ENCODE measurements at regions not wholly inside any gene's neighbourhood (a gene's known extent, or its start where the extent isn't known, plus 50 kb on each side); places are given as distances from the start of the nearest gene placed in this dataset.

- TF ChIP-seq CTCF (IDR thresholded peaks at IDR 0.05; ENCODE audit: unreplicated experiment), result no peak
- H3K27me3 Mint-ChIP-seq, result peaks cover 10% of the 10 kb centered on the region
- peaks cover 4% of the 10 kb centered on the region for H3K4me1 Mint-ChIP-seq (ENCODE audit: low read depth)
- no peak overlapping the region for H3K4me3 Mint-ChIP-seq (ENCODE audit: low read depth)
- H3K9me3 Mint-ChIP-seq (ENCODE audit: low read depth), result no peaks in the 10 kb centered on the region
- no peak overlapping the region for H3K27ac Mint-ChIP-seq
- H3K36me3 Mint-ChIP-seq (ENCODE audit: insufficient read depth), result no peaks in the 10 kb centered on the region
- no peak for DNase-seq (ENCODE audit: low spot score, unreplicated experiment)
Observed at GRCh38 chr18:10068766-10069567, 155.2 kb downstream of the VAPA start.

GRCh38 chr18:10070561-10071000, 156.8 kb downstream of the VAPA start:
- no peak for TF ChIP-seq CTCF (IDR thresholded peaks at IDR 0.05; ENCODE audit: unreplicated experiment)
- H3K9me3 Mint-ChIP-seq (ENCODE audit: low read depth), result no peaks in the 10 kb centered on the region
- no peak for DNase-seq (ENCODE audit: low spot score, unreplicated experiment)
- H3K36me3 Mint-ChIP-seq (ENCODE audit: insufficient read depth), result no peaks in the 10 kb centered on the region
- peaks cover 10% of the 10 kb centered on the region for H3K27me3 Mint-ChIP-seq
- peaks cover 4% of the 10 kb centered on the region for H3K4me1 Mint-ChIP-seq (ENCODE audit: low read depth)
- H3K27ac Mint-ChIP-seq, result no peak overlapping the region
- no peak overlapping the region for H3K4me3 Mint-ChIP-seq (ENCODE audit: low read depth)

- TF ChIP-seq CTCF (IDR thresholded peaks at IDR 0.05; ENCODE audit: unreplicated experiment), result no peak
- Mint-ChIP-seq H3K4me3 (ENCODE audit: low read depth) (no peak overlapping the region), H3K9me3 (ENCODE audit: low read depth) (no peaks in the 10 kb centered on the region), H3K4me1 (ENCODE audit: low read depth) (peaks cover 12% of the 10 kb centered on the region), H3K27me3 (peaks cover 12% of the 10 kb centered on the region), H3K36me3 (ENCODE audit: insufficient read depth) (no peaks in the 10 kb centered on the region), H3K27ac (no peak overlapping the region)
- DNase-seq (ENCODE audit: low spot score, unreplicated experiment), result no peak
Observed at GRCh38 chr18:10072671-10073175, 158.9 kb downstream of the VAPA start.

GRCh38 chr18:10074110-10074509, 160.3 kb downstream of the VAPA start:
- H3K4me1 Mint-ChIP-seq (ENCODE audit: low read depth), result peaks cover 21% of the 10 kb centered on the region
- H3K27me3 Mint-ChIP-seq, result peaks cover 3% of the 10 kb centered on the region
- no peak overlapping the region for H3K27ac Mint-ChIP-seq
- H3K4me3 Mint-ChIP-seq (ENCODE audit: low read depth), result no peak overlapping the region
- no peaks in the 10 kb centered on the region for H3K36me3 Mint-ChIP-seq (ENCODE audit: insufficient read depth)
- no peaks in the 10 kb centered on the region for H3K9me3 Mint-ChIP-seq (ENCODE audit: low read depth)
- TF ChIP-seq CTCF (IDR thresholded peaks at IDR 0.05; ENCODE audit: unreplicated experiment), result no peak
- DNase-seq (ENCODE audit: low spot score, unreplicated experiment), result no peak

GRCh38 chr18:10074728-10075127, 160.9 kb downstream of the VAPA start:
- H3K27me3 Mint-ChIP-seq, result peaks cover 3% of the 10 kb centered on the region
- H3K36me3 Mint-ChIP-seq (ENCODE audit: insufficient read depth), result no peaks in the 10 kb centered on the region
- peaks cover 21% of the 10 kb centered on the region for H3K4me1 Mint-ChIP-seq (ENCODE audit: low read depth)
- no peak overlapping the region for H3K27ac Mint-ChIP-seq
- H3K9me3 Mint-ChIP-seq (ENCODE audit: low read depth), result no peaks in the 10 kb centered on the region
- TF ChIP-seq CTCF (IDR thresholded peaks at IDR 0.05; ENCODE audit: unreplicated experiment), result no peak
- no peak overlapping the region for H3K4me3 Mint-ChIP-seq (ENCODE audit: low read depth)
- DNase-seq (ENCODE audit: low spot score, unreplicated experiment), result no peak

Measured in progenitor cell of endocrine pancreas (in vitro differentiated cells).